ENCODE measurements at regions not wholly inside any gene's neighbourhood (a gene's known extent, or its start where the extent isn't known, plus 50 kb on each side); places are given as distances from the start of the nearest gene placed in this dataset.

DNA sequence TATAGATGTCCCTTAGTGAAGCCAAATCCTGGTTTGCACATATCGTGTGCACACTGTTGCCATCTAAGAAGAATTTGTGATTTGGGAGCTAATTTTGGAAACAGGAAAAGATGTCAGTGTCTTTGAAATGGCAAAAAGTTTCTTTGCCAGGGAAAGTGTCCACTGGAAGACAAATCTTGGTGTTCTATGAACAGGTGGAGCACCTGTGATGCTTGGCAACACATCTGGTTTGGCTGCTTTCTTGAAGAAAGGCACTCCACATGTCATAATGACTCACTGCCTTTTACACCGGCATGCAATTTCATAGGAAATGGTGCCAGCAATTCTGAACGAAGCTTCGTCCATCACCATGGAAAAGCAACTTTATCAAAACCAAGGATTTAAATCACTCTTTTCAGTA, 1040.0 kb upstream of the MAP3K7 start (continued):
- TF ChIP-seq, protein P1, sequence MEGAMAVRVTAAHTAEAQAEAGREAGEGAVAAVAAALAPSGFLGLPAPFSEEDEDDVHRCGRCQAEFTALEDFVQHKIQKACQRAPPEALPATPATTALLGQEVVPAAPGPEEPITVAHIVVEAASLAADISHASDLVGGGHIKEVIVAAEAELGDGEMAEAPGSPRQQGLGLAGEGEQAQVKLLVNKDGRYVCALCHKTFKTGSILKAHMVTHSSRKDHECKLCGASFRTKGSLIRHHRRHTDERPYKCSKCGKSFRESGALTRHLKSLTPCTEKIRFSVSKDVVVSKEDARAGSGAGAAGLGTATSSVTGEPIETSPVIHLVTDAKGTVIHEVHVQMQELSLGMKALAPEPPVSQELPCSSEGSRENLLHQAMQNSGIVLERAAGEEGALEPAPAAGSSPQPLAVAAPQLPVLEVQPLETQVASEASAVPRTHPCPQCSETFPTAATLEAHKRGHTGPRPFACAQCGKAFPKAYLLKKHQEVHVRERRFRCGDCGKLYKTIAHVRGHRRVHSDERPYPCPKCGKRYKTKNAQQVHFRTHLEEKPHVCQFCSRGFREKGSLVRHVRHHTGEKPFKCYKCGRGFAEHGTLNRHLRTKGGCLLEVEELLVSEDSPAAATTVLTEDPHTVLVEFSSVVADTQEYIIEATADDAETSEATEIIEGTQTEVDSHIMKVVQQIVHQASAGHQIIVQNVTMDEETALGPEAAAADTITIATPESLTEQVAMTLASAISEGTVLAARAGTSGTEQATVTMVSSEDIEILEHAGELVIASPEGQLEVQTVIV (IDR thresholded peaks at IDR 0.05; ENCODE audit: borderline replicate concordance, partially characterized antibody), result no peak

DNA sequence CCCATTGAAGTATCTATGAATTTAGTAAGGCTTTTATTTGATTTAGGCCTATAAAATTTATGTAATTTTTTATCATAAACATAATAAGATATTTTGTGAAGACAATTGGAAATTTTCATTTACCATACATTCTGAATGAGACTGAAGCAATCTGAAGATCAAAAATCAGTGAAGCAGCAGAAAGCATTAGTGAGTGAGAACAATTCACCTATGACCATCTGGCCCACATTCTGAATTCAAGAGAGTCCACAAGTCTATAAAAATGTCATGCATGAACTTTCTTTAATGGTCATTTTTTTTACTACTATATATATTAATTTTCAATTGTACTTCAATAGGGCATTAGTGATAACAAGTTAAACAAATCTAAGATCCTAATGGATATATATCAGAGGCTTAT, 1026.6 kb upstream of the MAP3K7 start:
- RAD21 ChIA-PET (ENCODE audit: unreplicated experiment), result no interaction called here
- H3K9ac ChIP-seq (ENCODE audit: control insufficient read depth, insufficient read depth, low read length), result no peak overlapping the region
- TF ChIP-seq NFIC (IDR thresholded peaks at IDR 0.05; ENCODE audit: low read depth, low read length) (no peak), IKZF1 (conservative IDR thresholded peaks at IDR 0.05) (no peak), RBBP5 (conservative IDR thresholded peaks at IDR 0.05) (no peak), SMC3 (IDR thresholded peaks at IDR 0.05; ENCODE audit: borderline replicate concordance, low read length) (no peak), STAT3 (IDR thresholded peaks at IDR 0.05; ENCODE audit: low read depth, low read length) (no peak)
- TF ChIP-seq, protein P2, sequence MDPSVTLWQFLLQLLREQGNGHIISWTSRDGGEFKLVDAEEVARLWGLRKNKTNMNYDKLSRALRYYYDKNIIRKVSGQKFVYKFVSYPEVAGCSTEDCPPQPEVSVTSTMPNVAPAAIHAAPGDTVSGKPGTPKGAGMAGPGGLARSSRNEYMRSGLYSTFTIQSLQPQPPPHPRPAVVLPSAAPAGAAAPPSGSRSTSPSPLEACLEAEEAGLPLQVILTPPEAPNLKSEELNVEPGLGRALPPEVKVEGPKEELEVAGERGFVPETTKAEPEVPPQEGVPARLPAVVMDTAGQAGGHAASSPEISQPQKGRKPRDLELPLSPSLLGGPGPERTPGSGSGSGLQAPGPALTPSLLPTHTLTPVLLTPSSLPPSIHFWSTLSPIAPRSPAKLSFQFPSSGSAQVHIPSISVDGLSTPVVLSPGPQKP (IDR thresholded peaks at IDR 0.05; ENCODE audit: low read depth, low read length), result no peak
- TF ChIP-seq, protein P3, sequence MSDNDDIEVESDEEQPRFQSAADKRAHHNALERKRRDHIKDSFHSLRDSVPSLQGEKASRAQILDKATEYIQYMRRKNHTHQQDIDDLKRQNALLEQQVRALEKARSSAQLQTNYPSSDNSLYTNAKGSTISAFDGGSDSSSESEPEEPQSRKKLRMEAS (IDR thresholded peaks at IDR 0.05; ENCODE audit: low read depth, low read length), result no peak
- TF ChIP-seq, protein P4, sequence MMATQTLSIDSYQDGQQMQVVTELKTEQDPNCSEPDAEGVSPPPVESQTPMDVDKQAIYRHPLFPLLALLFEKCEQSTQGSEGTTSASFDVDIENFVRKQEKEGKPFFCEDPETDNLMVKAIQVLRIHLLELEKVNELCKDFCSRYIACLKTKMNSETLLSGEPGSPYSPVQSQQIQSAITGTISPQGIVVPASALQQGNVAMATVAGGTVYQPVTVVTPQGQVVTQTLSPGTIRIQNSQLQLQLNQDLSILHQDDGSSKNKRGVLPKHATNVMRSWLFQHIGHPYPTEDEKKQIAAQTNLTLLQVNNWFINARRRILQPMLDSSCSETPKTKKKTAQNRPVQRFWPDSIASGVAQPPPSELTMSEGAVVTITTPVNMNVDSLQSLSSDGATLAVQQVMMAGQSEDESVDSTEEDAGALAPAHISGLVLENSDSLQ (IDR thresholded peaks at IDR 0.05), result no peak
- TF ChIP-seq, protein P5, sequence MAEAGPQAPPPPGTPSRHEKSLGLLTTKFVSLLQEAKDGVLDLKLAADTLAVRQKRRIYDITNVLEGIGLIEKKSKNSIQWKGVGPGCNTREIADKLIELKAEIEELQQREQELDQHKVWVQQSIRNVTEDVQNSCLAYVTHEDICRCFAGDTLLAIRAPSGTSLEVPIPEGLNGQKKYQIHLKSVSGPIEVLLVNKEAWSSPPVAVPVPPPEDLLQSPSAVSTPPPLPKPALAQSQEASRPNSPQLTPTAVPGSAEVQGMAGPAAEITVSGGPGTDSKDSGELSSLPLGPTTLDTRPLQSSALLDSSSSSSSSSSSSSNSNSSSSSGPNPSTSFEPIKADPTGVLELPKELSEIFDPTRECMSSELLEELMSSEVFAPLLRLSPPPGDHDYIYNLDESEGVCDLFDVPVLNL (IDR thresholded peaks at IDR 0.05; ENCODE audit: low read depth, low read length), result no peak
- H2AFZ ChIP-seq (ENCODE audit: control insufficient read depth, low read depth, low read length), result no peak overlapping the region
- H3K4me1 ChIP-seq (ENCODE audit: control insufficient read depth, insufficient read depth, low read length), result no peaks in the 10 kb centered on the region
- CTCF ChIA-PET, result no interaction called here
- DNase-seq (ENCODE audit: low read depth, low spot score) (no peak), FAIRE-seq (no peak), ATAC-seq (no peak)
- no peaks in the 10 kb centered on the region for H3K79me2 ChIP-seq (ENCODE audit: control insufficient read depth, insufficient read depth, low read length)
- no peak overlapping the region for H3K27ac ChIP-seq (ENCODE audit: control insufficient read depth, insufficient read depth)
- no peaks in the 10 kb centered on the region for H4K20me1 ChIP-seq (ENCODE audit: control insufficient read depth, insufficient read depth)
- intact Hi-C loops (cut with micrococcal nuclease; ENCODE audit: unreplicated experiment) (no loop called here), in situ Hi-C loops (cut with MboI) (no loop called here)
- H3K4me2 ChIP-seq (ENCODE audit: control insufficient read depth, insufficient read depth), result no peak overlapping the region
- no peaks in the 10 kb centered on the region for H3K36me3 ChIP-seq (ENCODE audit: control insufficient read depth in 2 of 2, insufficient read depth in 2 of 2, low read length in 1 of 2)
- POLR2A ChIA-PET, result no interaction called here
- no peaks in the 10 kb centered on the region for H3K27me3 ChIP-seq (replicated peaks in 1 of 2; ENCODE audit: control insufficient read depth in 2 of 2, insufficient read depth in 2 of 2, low read length in 1 of 2)
- BruUV-seq (replicated peaks), result no TSS peak
- H3K4me3 ChIP-seq, result no peak overlapping the region
- no peaks in the 10 kb centered on the region for H3K9me3 ChIP-seq (replicated peaks; ENCODE audit: control insufficient read depth, insufficient read depth, low read length)
- SMC1A ChIA-PET (ENCODE audit: uncharacterized antibody, unreplicated experiment), result interaction anchor here (0.8 kb wide), 1 partner anchor 12 kb away, joined by 3 read pairs; no protein-coding TSS in a partner anchor

All from GM12878 (cell line).